ENCODE measurements at regions not wholly inside any gene's neighbourhood (a gene's known extent, or its start where the extent isn't known, plus 50 kb on each side); places are given as distances from the start of the nearest gene placed in this dataset.

DNA sequence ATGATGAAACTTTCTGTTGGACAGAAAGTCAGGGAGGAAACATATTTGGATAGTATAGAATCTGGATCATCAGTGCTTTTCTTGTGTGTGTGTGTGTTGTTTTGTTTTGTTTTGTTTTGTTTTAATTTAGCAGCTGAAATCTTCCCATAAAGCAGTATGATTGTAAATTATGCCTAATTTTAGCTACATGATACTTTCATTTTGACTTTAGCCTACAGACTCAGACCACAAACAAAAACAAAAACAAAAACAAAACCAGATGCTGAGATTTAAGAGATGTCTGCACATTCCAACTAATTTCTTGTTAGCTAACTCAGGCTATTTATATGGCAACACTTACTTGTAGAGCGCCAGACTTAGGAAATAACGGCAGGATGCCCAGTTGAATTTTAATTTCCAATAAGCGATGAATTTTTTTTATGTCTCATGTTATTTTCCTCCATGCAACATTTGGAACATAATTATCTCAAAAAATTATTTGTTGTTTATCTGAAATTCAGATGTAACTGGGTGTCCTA is 119.5 kb upstream of the TRPC7 start:
- H3K4me3 ChIP-seq: no peak overlapping the region
- no peaks in the 10 kb centered on the region for H3K36me3 ChIP-seq
- H3K27me3 ChIP-seq: no peaks in the 10 kb centered on the region
- intact Hi-C loops (cut with DNase I): no loop called here
- TF ChIP-seq, protein P1, sequence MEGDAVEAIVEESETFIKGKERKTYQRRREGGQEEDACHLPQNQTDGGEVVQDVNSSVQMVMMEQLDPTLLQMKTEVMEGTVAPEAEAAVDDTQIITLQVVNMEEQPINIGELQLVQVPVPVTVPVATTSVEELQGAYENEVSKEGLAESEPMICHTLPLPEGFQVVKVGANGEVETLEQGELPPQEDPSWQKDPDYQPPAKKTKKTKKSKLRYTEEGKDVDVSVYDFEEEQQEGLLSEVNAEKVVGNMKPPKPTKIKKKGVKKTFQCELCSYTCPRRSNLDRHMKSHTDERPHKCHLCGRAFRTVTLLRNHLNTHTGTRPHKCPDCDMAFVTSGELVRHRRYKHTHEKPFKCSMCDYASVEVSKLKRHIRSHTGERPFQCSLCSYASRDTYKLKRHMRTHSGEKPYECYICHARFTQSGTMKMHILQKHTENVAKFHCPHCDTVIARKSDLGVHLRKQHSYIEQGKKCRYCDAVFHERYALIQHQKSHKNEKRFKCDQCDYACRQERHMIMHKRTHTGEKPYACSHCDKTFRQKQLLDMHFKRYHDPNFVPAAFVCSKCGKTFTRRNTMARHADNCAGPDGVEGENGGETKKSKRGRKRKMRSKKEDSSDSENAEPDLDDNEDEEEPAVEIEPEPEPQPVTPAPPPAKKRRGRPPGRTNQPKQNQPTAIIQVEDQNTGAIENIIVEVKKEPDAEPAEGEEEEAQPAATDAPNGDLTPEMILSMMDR (IDR thresholded peaks at IDR 0.05): no peak
- no peaks in the 10 kb centered on the region for H3K9me3 ChIP-seq
- no peak overlapping the region for H3K9ac ChIP-seq (ENCODE audit: low read depth in 2 of 2, low read length in 2 of 2)
- no peak overlapping the region for H3K27ac ChIP-seq
- DNase-seq: no peak
- H3K4me1 ChIP-seq: no peaks in the 10 kb centered on the region

GRCh38 chr5:136482206-136482605 is 116.9 kb upstream of the TRPC7 start:
- DNase-seq: no peak
- H3K9ac ChIP-seq (ENCODE audit: low read depth in 2 of 2, low read length in 2 of 2): no peak overlapping the region
- H3K4me1 ChIP-seq: no peaks in the 10 kb centered on the region
- no peaks in the 10 kb centered on the region for H3K9me3 ChIP-seq
- intact Hi-C loops (cut with DNase I): no loop called here
- H3K4me3 ChIP-seq: no peak overlapping the region
- no peaks in the 10 kb centered on the region for H3K36me3 ChIP-seq
- H3K27me3 ChIP-seq: no peaks in the 10 kb centered on the region
- H3K27ac ChIP-seq: no peak overlapping the region
- TF ChIP-seq, protein P1 (IDR thresholded peaks at IDR 0.05): no peak

DNA sequence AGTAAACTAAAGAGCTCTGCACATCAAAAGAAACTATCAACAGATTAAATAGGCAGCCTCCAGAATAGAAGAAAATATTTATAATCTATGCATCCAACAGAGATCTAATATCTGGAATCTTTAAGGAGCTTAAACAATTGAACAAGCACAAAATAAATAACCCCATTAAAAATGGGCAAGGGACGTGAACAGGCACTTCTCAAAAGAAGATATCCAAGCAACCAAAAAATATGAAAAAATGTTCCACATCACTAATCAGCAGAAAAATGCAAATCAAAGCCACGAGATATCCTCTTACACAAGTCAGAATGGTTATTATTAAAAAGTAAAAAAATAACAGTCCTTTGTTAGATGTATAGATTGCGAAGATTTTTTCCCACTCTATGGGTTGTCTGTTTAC is 109.1 kb upstream of the TRPC7 start:
- intact Hi-C loops (cut with DNase I): no loop called here
- Histone ChIP-seq H3K27ac (no peak overlapping the region), H3K4me3 (no peak overlapping the region), H3K27me3 (no peaks in the 10 kb centered on the region), H3K9ac (ENCODE audit: low read depth in 2 of 2, low read length in 2 of 2) (no peak overlapping the region), H3K9me3 (no peaks in the 10 kb centered on the region), H3K36me3 (no peaks in the 10 kb centered on the region), H3K4me1 (no peaks in the 10 kb centered on the region)
- no peak for DNase-seq
- TF ChIP-seq, protein P1 (IDR thresholded peaks at IDR 0.05): no peak

DNA sequence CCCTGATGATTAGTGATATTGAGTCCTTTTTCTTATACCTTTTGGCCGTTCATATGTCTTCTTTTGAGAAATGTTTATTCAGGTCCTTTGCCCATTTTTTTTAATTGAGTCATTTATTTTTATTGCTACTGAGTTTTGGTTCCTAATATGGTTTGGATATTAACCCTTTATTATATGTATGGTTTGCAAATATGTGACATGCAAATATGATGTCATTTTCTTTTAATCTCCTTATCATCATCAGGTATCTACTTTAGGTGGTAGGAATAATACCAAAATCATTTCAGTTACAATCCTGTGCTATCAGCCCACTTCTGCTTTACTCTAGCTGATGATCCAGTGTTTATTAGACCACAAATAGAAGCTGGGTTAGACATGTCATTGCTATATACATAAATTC is 102.3 kb upstream of the TRPC7 start:
- H3K9me3 ChIP-seq: no peaks in the 10 kb centered on the region
- no peak overlapping the region for H3K4me3 ChIP-seq
- DNase-seq: no peak
- TF ChIP-seq, protein P1 (IDR thresholded peaks at IDR 0.05): no peak
- H3K9ac ChIP-seq (ENCODE audit: low read depth in 2 of 2, low read length in 2 of 2): no peak overlapping the region
- intact Hi-C loops (cut with DNase I): no loop called here
- no peaks in the 10 kb centered on the region for H3K36me3 ChIP-seq
- H3K4me1 ChIP-seq: no peaks in the 10 kb centered on the region
- H3K27ac ChIP-seq: no peak overlapping the region
- no peaks in the 10 kb centered on the region for H3K27me3 ChIP-seq

- Histone ChIP-seq H3K27ac (no peak overlapping the region), H3K36me3 (no peaks in the 10 kb centered on the region), H3K4me3 (no peak overlapping the region), H3K9ac (ENCODE audit: low read depth in 2 of 2, low read length in 2 of 2) (no peak overlapping the region), H3K9me3 (no peaks in the 10 kb centered on the region), H3K4me1 (no peaks in the 10 kb centered on the region), H3K27me3 (no peaks in the 10 kb centered on the region)
- intact Hi-C loops (cut with DNase I): no loop called here
- TF ChIP-seq, protein P1 (IDR thresholded peaks at IDR 0.05): no peak
- DNase-seq: no peak
Measured at GRCh38 chr5:136466041-136466415, 100.7 kb upstream of the TRPC7 start.

DNA sequence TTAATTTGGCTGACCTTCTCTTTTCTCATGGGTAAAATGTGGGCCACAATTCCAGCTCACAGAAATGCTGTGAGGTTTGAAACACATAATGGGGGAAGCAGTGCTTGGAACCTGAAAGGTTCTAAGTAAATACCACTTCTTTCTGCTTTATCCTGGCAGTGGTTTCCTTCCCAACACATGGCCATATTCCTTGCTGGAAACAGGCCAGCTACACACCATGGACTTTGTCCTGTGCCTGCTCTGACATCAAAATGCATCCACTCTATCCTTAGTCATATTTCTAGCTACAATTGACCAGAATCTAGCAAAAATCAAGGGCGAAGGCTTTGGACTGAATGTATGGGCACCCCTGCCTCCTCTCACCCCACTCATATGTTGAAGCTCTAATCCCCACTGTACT is 93.1 kb upstream of the TRPC7 start:
- TF ChIP-seq, protein P1 (IDR thresholded peaks at IDR 0.05): no peak
- intact Hi-C loops (cut with DNase I): no loop called here
- no peak for DNase-seq

More for the DNA sequence above, 93.1 kb upstream of the TRPC7 start:
- no peaks in the 10 kb centered on the region for H3K9me3 ChIP-seq
- H3K9ac ChIP-seq (ENCODE audit: low read depth in 2 of 2, low read length in 2 of 2): no peak overlapping the region
- H3K27ac ChIP-seq: no peak overlapping the region
- no peak overlapping the region for H3K4me3 ChIP-seq
- H3K36me3 ChIP-seq: no peaks in the 10 kb centered on the region
- no peaks in the 10 kb centered on the region for H3K27me3 ChIP-seq
- no peaks in the 10 kb centered on the region for H3K4me1 ChIP-seq

All from colonic mucosa (tissue), 4 donors.